ENCODE measurements at regions not wholly inside any gene's neighbourhood (a gene's known extent, or its start where the extent isn't known, plus 50 kb on each side); places are given as distances from the start of the nearest gene placed in this dataset.

GRCh38 chr1:99580451-99580850 lies 65.5 kb upstream of the PALMD start:
- no peak for DNase-seq

GRCh38 chr1:99587008-99587407 lies 58.9 kb upstream of the PALMD start:
- DNase-seq = no peak

GRCh38 chr1:99589186-99589636 lies 56.7 kb upstream of the PALMD start:
- DNase-seq = no peak

DNA sequence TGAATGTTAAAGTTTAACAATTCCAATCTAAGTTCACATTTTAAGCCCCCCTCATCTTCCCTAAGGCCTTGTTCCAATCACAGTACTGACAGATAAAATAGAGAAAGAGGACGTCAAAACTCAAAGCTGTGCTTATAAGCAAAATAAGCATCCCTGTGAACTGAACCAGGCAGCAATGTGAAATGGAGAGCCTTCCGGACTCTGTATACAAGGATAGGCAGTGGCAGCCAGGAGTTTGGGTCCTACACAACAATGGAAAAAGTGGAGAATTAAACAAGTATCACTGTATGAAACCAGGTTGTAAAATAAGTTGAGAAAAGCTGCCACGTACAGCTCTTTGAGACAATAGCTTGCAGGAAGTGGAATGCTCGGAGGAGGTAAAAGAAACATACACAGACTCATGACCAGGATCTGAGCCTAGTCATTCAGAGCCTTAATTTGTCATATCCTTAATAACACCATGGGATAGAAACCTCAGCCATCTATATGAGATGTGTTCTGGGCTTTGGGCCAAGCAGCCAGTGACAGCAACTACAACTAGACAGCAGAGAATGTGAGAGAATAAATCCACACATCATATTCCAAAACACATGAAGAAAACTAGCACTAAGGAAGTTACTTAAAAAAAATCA lies 55.2 kb upstream of the PALMD start:
- no peak for DNase-seq

GRCh38 chr1:99591886-99592285 lies 54.0 kb upstream of the PALMD start:
- DNase-seq = no peak

GRCh38 chr1:99594205-99594604 lies 51.7 kb upstream of the PALMD start:
- no peak for DNase-seq

DNA sequence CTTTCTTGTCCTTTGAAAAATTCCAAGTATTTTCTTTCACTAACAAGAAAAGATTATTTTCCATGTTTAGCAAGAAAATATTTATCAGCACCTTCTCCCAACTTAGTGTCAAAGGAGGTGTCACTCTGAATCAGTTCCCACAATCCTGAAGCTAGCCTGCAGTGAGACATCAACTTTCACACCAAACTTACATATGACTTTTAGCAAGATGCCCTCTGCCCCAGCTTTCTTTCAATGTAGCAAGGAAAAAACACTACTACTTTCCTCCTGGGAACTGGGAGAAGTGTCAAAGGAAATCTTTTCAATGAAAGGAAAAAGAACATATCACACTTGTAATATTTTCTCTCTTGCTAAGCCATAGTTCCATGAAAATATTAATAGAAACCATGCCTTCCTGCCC lies 50.9 kb upstream of the PALMD start:
- DNase-seq = no peak

- no peak for DNase-seq
These were observed 50.5 kb upstream of the PALMD start for GRCh38 chr1:99595441-99595840.
